ENCODE measurements at regions not wholly inside any gene's neighbourhood (a gene's known extent, or its start where the extent isn't known, plus 50 kb on each side); places are given as distances from the start of the nearest gene placed in this dataset.

DNA sequence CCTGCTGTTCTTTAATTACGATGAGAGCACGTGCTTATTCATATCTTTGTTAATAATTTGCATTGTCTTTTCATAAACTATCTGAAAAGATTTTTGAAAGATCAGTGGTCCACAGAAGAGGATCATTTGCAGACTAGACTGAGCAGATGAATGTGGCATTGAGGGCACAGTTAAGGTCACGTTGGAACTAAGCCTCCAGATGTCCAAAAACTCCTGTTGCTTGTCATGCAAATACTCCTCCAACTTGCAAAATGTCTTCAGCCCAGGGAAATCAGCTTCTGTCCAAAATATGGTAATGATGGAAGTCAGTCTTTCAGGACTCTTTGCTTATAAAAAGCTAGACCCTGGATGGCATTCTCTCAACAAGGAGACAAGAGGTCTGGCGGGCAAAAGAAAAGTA is 201.6 kb upstream of the TMEM260 start:
- no peak for TF ChIP-seq ZFX (IDR thresholded peaks at IDR 0.05; ENCODE audit: borderline replicate concordance)
- TF ChIP-seq, protein P1, sequence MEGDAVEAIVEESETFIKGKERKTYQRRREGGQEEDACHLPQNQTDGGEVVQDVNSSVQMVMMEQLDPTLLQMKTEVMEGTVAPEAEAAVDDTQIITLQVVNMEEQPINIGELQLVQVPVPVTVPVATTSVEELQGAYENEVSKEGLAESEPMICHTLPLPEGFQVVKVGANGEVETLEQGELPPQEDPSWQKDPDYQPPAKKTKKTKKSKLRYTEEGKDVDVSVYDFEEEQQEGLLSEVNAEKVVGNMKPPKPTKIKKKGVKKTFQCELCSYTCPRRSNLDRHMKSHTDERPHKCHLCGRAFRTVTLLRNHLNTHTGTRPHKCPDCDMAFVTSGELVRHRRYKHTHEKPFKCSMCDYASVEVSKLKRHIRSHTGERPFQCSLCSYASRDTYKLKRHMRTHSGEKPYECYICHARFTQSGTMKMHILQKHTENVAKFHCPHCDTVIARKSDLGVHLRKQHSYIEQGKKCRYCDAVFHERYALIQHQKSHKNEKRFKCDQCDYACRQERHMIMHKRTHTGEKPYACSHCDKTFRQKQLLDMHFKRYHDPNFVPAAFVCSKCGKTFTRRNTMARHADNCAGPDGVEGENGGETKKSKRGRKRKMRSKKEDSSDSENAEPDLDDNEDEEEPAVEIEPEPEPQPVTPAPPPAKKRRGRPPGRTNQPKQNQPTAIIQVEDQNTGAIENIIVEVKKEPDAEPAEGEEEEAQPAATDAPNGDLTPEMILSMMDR (IDR thresholded peaks at IDR 0.05), result no peak
